ENCODE measurements at regions not wholly inside any gene's neighbourhood (a gene's known extent, or its start where the extent isn't known, plus 50 kb on each side); places are given as distances from the start of the nearest gene placed in this dataset.

- DNase-seq (ENCODE audit: low spot score), result no peak
These were observed 311.1 kb downstream of the SLC6A15 start for GRCh38 chr12:84601483-84601882.

- DNase-seq (ENCODE audit: low spot score), result no peak
These were observed 313.1 kb downstream of the SLC6A15 start for GRCh38 chr12:84599539-84599938.

GRCh38 chr12:84596266-84596665 lies 316.3 kb downstream of the SLC6A15 start:
- no peak for DNase-seq (ENCODE audit: low spot score)

- no peak for DNase-seq (ENCODE audit: low spot score)
These were observed 318.4 kb downstream of the SLC6A15 start for GRCh38 chr12:84594157-84594556.

GRCh38 chr12:84585776-84586395 lies 326.7 kb downstream of the SLC6A15 start:
- DNase-seq (ENCODE audit: low spot score), result no peak

- no peak for DNase-seq (ENCODE audit: low spot score)
These were observed 340.4 kb downstream of the SLC6A15 start for GRCh38 chr12:84572196-84572595.

GRCh38 chr12:84562331-84562730 lies 350.3 kb downstream of the SLC6A15 start:
- DNase-seq (ENCODE audit: low spot score), result no peak

GRCh38 chr12:84561351-84561750 lies 351.2 kb downstream of the SLC6A15 start:
- no peak for DNase-seq (ENCODE audit: low spot score)

GRCh38 chr12:84554199-84554723 lies 358.3 kb downstream of the SLC6A15 start:
- no peak for DNase-seq (ENCODE audit: low spot score)

- DNase-seq (ENCODE audit: low spot score), result no peak
These were observed 359.1 kb downstream of the SLC6A15 start for GRCh38 chr12:84553331-84554117.

- no peak for DNase-seq (ENCODE audit: low spot score)
These were observed 361.2 kb downstream of the SLC6A15 start for GRCh38 chr12:84551373-84551772.

GRCh38 chr12:84550518-84550917 lies 362.1 kb downstream of the SLC6A15 start:
- no peak for DNase-seq (ENCODE audit: low spot score)

- no peak for DNase-seq (ENCODE audit: low spot score)
These were observed 370.3 kb downstream of the SLC6A15 start for GRCh38 chr12:84542289-84542688.

- DNase-seq (ENCODE audit: low spot score), result no peak
These were observed 374.9 kb downstream of the SLC6A15 start for GRCh38 chr12:84537666-84538065.

GRCh38 chr12:84512751-84513150 lies 399.8 kb downstream of the SLC6A15 start:
- DNase-seq (ENCODE audit: low spot score), result no peak

GRCh38 chr12:84508851-84509260 lies 403.7 kb downstream of the SLC6A15 start:
- DNase-seq (ENCODE audit: low spot score), result no peak

- no peak for DNase-seq (ENCODE audit: low spot score)
These were observed 404.4 kb downstream of the SLC6A15 start for GRCh38 chr12:84507956-84508850.

- DNase-seq (ENCODE audit: low spot score), result no peak
These were observed 406.3 kb downstream of the SLC6A15 start for GRCh38 chr12:84506282-84506681.

- peak; percentile 68 for DNase-seq (ENCODE audit: low spot score)
These were observed 409.5 kb downstream of the SLC6A15 start for GRCh38 chr12:84502907-84503787.

- DNase-seq (ENCODE audit: low spot score), result no peak
These were observed 410.3 kb downstream of the SLC6A15 start for GRCh38 chr12:84502180-84502860.

- DNase-seq (ENCODE audit: low spot score), result no peak
These were observed 414.8 kb downstream of the SLC6A15 start for GRCh38 chr12:84497819-84498218.
